Natural killer cell (primary cell): ENCODE measurements at regions not wholly inside any gene's neighbourhood (a gene's known extent, or its start where the extent isn't known, plus 50 kb on each side); places are given as distances from the start of the nearest gene placed in this dataset.

ENCODE experiments used
- ATAC-seq, 3 donors: fragments of 150-1000 bp in 2 of 3; fragments of 200-7000 bp in 1 of 3; cut with Tn5 transposase; 1 replicate in 1 of 3; 2 replicates in 2 of 3; pipeline ENCODE4 v1.10.0; 2021; ENCODE audit warnings: mild to moderate bottlenecking in 2 of 3, moderate library complexity in 2 of 3
- DNase-seq, 2 donors: peaks; one replicate each; pipeline versions ENCODE4 v3.0.0 to v3.0.0-alpha.2; 2013 to 2021; ENCODE audit warnings: mixed read lengths in 1 of 2
- H3K27ac ChIP-seq: one replicate; pipeline ENCODE4 v1.5.1; 2013; ENCODE audit warnings: mild to moderate bottlenecking, low read length
- H3K27me3 ChIP-seq: one replicate; pipeline ENCODE4 v1.6.1; 2013; ENCODE audit warnings: low read length; ENCODE audit not compliant: control insufficient read depth, insufficient read depth
- H3K36me3 ChIP-seq: one replicate; pipeline ENCODE4 v1.6.1; 2013; ENCODE audit warnings: low read length; ENCODE audit not compliant: control insufficient read depth, insufficient read depth
- H3K4me1 ChIP-seq: one replicate; pipeline ENCODE4 v1.6.1; 2013; ENCODE audit warnings: low read length; ENCODE audit not compliant: control insufficient read depth, insufficient read depth
- H3K4me3 ChIP-seq: one replicate; pipeline ENCODE4 v1.5.1; 2013; ENCODE audit warnings: low read length
- H3K9me3 ChIP-seq: one replicate; pipeline ENCODE4 v1.6.1; 2013; ENCODE audit warnings: low read length; ENCODE audit not compliant: control insufficient read depth, insufficient read depth
- H3K27ac Mint-ChIP-seq, 2 donors: one replicate each; pipeline ENCODE4 v1.8.0; 2022; ENCODE audit warnings: mild to moderate bottlenecking in 2 of 2, mixed read lengths in 2 of 2, moderate library complexity in 1 of 2
- H3K27me3 Mint-ChIP-seq, 2 donors: one replicate each; pipeline ENCODE4 v1.8.0; 2022; ENCODE audit warnings: low read depth in 2 of 2, mixed read lengths in 2 of 2
- H3K36me3 Mint-ChIP-seq: one replicate; pipeline ENCODE4 v1.8.0; 2022; ENCODE audit warnings: mixed read lengths
- H3K4me1 Mint-ChIP-seq, 2 donors: one replicate each; pipeline ENCODE4 v1.8.0; 2022; ENCODE audit warnings: mixed read lengths in 2 of 2
- H3K4me3 Mint-ChIP-seq: one replicate; pipeline ENCODE4 v1.8.0; 2022; ENCODE audit warnings: mild to moderate bottlenecking, moderate library complexity, mixed read lengths
- H3K9me3 Mint-ChIP-seq, 2 donors: one replicate each; pipeline ENCODE4 v1.8.0; 2022; ENCODE audit warnings: mixed read lengths in 2 of 2
- CTCF ChIP-seq: fragments of 200-600 bp; IDR thresholded peaks from one replicate; pipeline ENCODE4 v1.8.0; 2022; ENCODE audit warnings: antibody characterized with exemption
- WGBS: methylation state at CpG from one replicate; pipeline ENCODE4 v1.1.7; 2013; ENCODE audit warnings: missing lambda C conversion rate; ENCODE audit not compliant: insufficient coverage; 5-methylcytosine and 5-hydroxymethylcytosine counted together
- intact Hi-C: fragments of 100-400 bp; cut with micrococcal nuclease; formaldehyde crosslinking; loops from one replicate; pipeline ENCODE4 v1.14.2; 2022

DNA sequence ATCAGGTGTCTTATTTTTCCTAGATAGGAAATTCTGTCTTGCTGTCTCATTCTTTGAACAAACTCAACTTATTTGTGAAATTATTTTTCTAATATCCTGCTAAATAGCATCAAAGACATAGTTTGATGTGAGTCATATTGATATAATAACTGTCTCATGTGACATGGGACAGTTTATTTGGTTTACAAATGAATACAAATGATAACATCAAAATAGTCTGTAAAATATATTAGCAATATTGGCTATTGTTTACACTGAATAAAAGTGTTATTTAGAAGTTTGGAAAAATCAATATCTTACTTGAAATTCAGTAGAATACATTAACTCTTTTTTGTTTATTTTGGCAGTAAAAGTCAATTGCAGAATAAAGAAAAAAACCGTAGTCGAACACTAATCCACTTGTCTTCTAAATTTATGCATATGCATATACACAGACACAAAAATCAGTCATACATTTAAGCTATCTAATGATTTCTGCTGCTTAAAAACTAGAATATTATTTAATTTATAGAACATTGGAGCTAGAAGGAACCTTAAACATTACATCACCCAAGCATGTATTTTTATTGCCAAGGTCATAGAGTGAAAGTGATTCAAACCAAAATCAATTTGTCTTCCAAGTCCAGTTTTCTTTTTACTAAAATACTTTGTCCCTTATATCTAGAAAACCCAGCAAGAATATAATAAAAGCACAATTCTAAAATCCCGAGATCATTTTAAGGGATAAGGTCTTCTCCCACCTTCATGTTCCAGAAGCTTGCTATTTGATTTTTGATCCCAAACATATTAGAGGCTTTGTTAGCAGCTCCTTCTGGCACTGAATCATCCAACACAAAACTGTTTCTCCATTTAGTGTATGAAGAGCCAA, 776.5 kb upstream of the SLITRK1 start:
- H3K4me1 Mint-ChIP-seq: no peaks in the 10 kb centered on the region
- Histone ChIP-seq H3K27me3 (no peaks in the 10 kb centered on the region), H3K4me1 (no peaks in the 10 kb centered on the region), H3K36me3 (no peaks in the 10 kb centered on the region), H3K9me3 (no peaks in the 10 kb centered on the region), H3K4me3 (no peak overlapping the region), H3K27ac (no peak overlapping the region)
- intact Hi-C loops: no loop called here
- H3K4me3 Mint-ChIP-seq: no peak overlapping the region
- no peak overlapping the region for H3K27ac Mint-ChIP-seq
- H3K27me3 Mint-ChIP-seq: no peaks in the 10 kb centered on the region
- H3K9me3 Mint-ChIP-seq: peaks cover 10 to 18% of the 10 kb centered on the region in 2 donors
- no peak for TF ChIP-seq CTCF
- no peak for ATAC-seq
- no peaks in the 10 kb centered on the region for H3K36me3 Mint-ChIP-seq
- 90% methylated on average over 1 of the region's 3 CpGs for WGBS
- DNase-seq: no peak

GRCh38 chr13:84655677-84656076, 773.4 kb upstream of the SLITRK1 start:
- WGBS: 17% methylated on average over 1 of the region's 3 CpGs
- Mint-ChIP-seq H3K4me3 (no peak overlapping the region), H3K27me3 (no peaks in the 10 kb centered on the region), H3K27ac (no peak overlapping the region), H3K9me3 (peaks cover 0 to 11% of the 10 kb centered on the region in 2 donors), H3K36me3 (no peaks in the 10 kb centered on the region), H3K4me1 (no peaks in the 10 kb centered on the region)
- ATAC-seq: no peak
- no peak for TF ChIP-seq CTCF
- no peak overlapping the region for H3K4me3 ChIP-seq
- H3K27ac ChIP-seq: no peak overlapping the region
- H3K36me3 ChIP-seq: no peaks in the 10 kb centered on the region
- DNase-seq: no peak
- no peaks in the 10 kb centered on the region for H3K9me3 ChIP-seq
- H3K4me1 ChIP-seq: no peaks in the 10 kb centered on the region
- H3K27me3 ChIP-seq: no peaks in the 10 kb centered on the region
- intact Hi-C loops: no loop called here

GRCh38 chr13:84654654-84655275, 772.5 kb upstream of the SLITRK1 start:
- no peak for TF ChIP-seq CTCF
- H3K9me3 Mint-ChIP-seq: peaks cover 0 to 11% of the 10 kb centered on the region in 2 donors
- ATAC-seq: no peak
- Histone ChIP-seq H3K27me3 (no peaks in the 10 kb centered on the region), H3K4me3 (no peak overlapping the region), H3K9me3 (no peaks in the 10 kb centered on the region), H3K36me3 (no peaks in the 10 kb centered on the region), H3K4me1 (no peaks in the 10 kb centered on the region), H3K27ac (no peak overlapping the region)
- H3K4me3 Mint-ChIP-seq: no peak overlapping the region
- intact Hi-C loops: no loop called here
- H3K27me3 Mint-ChIP-seq: no peaks in the 10 kb centered on the region
- no peaks in the 10 kb centered on the region for H3K36me3 Mint-ChIP-seq
- DNase-seq: no peak
- 32% methylated on average over 4 of the region's 5 CpGs for WGBS
- H3K4me1 Mint-ChIP-seq: no peaks in the 10 kb centered on the region
- H3K27ac Mint-ChIP-seq: no peak overlapping the region
